Adrenal gland (tissue), 9 donors: ENCODE measurements at regions not wholly inside any gene's neighbourhood (a gene's known extent, or its start where the extent isn't known, plus 50 kb on each side); places are given as distances from the start of the nearest gene placed in this dataset.

Source experiments
- DNase-seq, 7 donors: peaks; one replicate each; pipeline ENCODE4 v3.0.0-alpha.2; 2019 to 2020
- H3K27ac ChIP-seq, 5 donors: fragments of 200-600 bp; sonication (generic) in 4 of 5; 1 replicate in 3 of 5; 2 replicates in 2 of 5; pipeline versions ENCODE4 v1.5.1 to v1.8.0; 2016 to 2020; ENCODE audit warnings: mild to moderate bottlenecking in 1 of 5
- H3K27me3 ChIP-seq: fragments of 200-600 bp; 2 replicates; pipeline ENCODE4 v1.8.0; 2021
- H3K36me3 ChIP-seq, 2 donors: fragments of 200-600 bp; replicated peaks in 1 of 2; 1 replicate in 1 of 2; 2 replicates in 1 of 2; pipeline versions ENCODE4 v1.5.1 to v1.8.0; 2018 to 2022
- H3K4me1 ChIP-seq, 2 donors: fragments of 200-600 bp; replicated peaks in 1 of 2; 1 replicate in 1 of 2; 2 replicates in 1 of 2; pipeline versions ENCODE4 v1.5.1 to v1.8.0; 2018 to 2021
- H3K4me3 ChIP-seq, 4 donors: fragments of 200-600 bp; sonication (generic) in 3 of 4; one replicate each; pipeline ENCODE4 v1.5.1; 2016 to 2018
- H3K9me3 ChIP-seq, 3 donors: fragments of 200-600 bp; sonication (generic) in 1 of 3; replicated peaks in 1 of 3; 1 replicate in 2 of 3; 2 replicates in 1 of 3; pipeline versions ENCODE4 v1.5.1 to v1.8.0; 2016 to 2021
- CTCF ChIP-seq, 6 experiments: fragments of 450-650 bp in 4 of 6; fragments of 200-600 bp in 2 of 6; sonication (generic) in 1 of 6; IDR thresholded peaks; 1 replicate in 5 of 6; 2 replicates in 1 of 6; pipeline versions ENCODE4 v1.5.1 to v1.8.0; 2016 to 2021; ENCODE audit warnings: antibody characterized with exemption in 6 of 6, mild to moderate bottlenecking in 2 of 6, moderate library complexity in 1 of 6
- POLR2A ChIP-seq, 2 donors: fragments of 450-650 bp; IDR thresholded peaks; one replicate each; pipeline ENCODE4 v1.6.1; 2017; ENCODE audit warnings: antibody characterized with exemption in 2 of 2, mild to moderate bottlenecking in 2 of 2, moderate library complexity in 1 of 2
- WGBS, 4 donors: extraction: QIAGEN DNeasy Blood & Tissue Kit in 2 of 4; methylation state at CpG; one replicate each; pipeline versions ENCODE4 v1.1.5 to v1.1.7; 2013 to 2017; 5-methylcytosine and 5-hydroxymethylcytosine counted together
- intact Hi-C, 2 donors: fragments of 100-400 bp; cut with DNase I; formaldehyde crosslinking; loops; one replicate each; pipeline versions ENCODE4 v1.14.1 to v1.15.0; 2022 to 2023
- donor health status: healthy with polysubstance abuse.
- donor health status: Bipolar disorder and iron deficiency.
- donor health status: DM: yes; HTN: yes; CAD: no.
- donor health status: DM: no; HTN: no; CAD: no.
- donor health status: DM: no; HTN: no; CAD: no.

GRCh38 chr17:11026903-11027302 lies 189.0 kb upstream of the PIRT start:
- no peaks in the 10 kb centered on the region for H3K36me3 ChIP-seq
- H3K9me3 ChIP-seq = no peaks in the 10 kb centered on the region
- WGBS, 4 donors = 55 to 91% (median 81%) methylated on average over 2 of the region's 2 CpGs
- DNase-seq = no peak
- TF ChIP-seq POLR2A (IDR thresholded peaks at IDR 0.05) (no peak), CTCF (IDR thresholded peaks at IDR 0.05) (no peak)
- no peak overlapping the region for H3K27ac ChIP-seq
- H3K27me3 ChIP-seq = no peaks in the 10 kb centered on the region
- no peak overlapping the region for H3K4me3 ChIP-seq
- no peaks in the 10 kb centered on the region for H3K4me1 ChIP-seq
- intact Hi-C loops = no loop called here

GRCh38 chr17:11023639-11024479 lies 186.0 kb upstream of the PIRT start:
- no peak for TF ChIP-seq POLR2A (IDR thresholded peaks at IDR 0.05)
- TF ChIP-seq CTCF (IDR thresholded peaks at IDR 0.05) = no peak
- Histone ChIP-seq H3K27ac (no peak overlapping the region), H3K36me3 (no peaks in the 10 kb centered on the region), H3K9me3 (no peaks in the 10 kb centered on the region), H3K4me3 (no peak overlapping the region), H3K27me3 (no peaks in the 10 kb centered on the region), H3K4me1 (no peaks in the 10 kb centered on the region)
- 42 to 50% (median 46%) methylated on average over 5 of the region's 5 CpGs for WGBS, 4 donors
- intact Hi-C loops = no loop called here
- no peak for DNase-seq

- WGBS, 4 donors = 65 to 83% (median 78%) methylated on average over 5 of the region's 5 CpGs
- no peak overlapping the region for H3K27ac ChIP-seq
- no peaks in the 10 kb centered on the region for H3K9me3 ChIP-seq
- no peak overlapping the region for H3K4me3 ChIP-seq
- intact Hi-C loops = no loop called here
- no peaks in the 10 kb centered on the region for H3K4me1 ChIP-seq
- no peak for DNase-seq
- TF ChIP-seq POLR2A (IDR thresholded peaks at IDR 0.05) (no peak), CTCF (IDR thresholded peaks at IDR 0.05) (no peak)
- no peaks in the 10 kb centered on the region for H3K36me3 ChIP-seq
- no peaks in the 10 kb centered on the region for H3K27me3 ChIP-seq
Observed at GRCh38 chr17:11006530-11006929, 168.6 kb upstream of the PIRT start.

- H3K27ac ChIP-seq = no peak overlapping the region
- no peaks in the 10 kb centered on the region for H3K27me3 ChIP-seq
- H3K9me3 ChIP-seq = no peaks in the 10 kb centered on the region
- no peak overlapping the region for H3K4me3 ChIP-seq
- TF ChIP-seq POLR2A (IDR thresholded peaks at IDR 0.05) = no peak
- no peak for TF ChIP-seq CTCF (IDR thresholded peaks at IDR 0.05)
- intact Hi-C loops = no loop called here
- no peak for DNase-seq
- H3K36me3 ChIP-seq = no peaks in the 10 kb centered on the region
- H3K4me1 ChIP-seq = no peaks in the 10 kb centered on the region
- 74 to 77% (median 75%) methylated on average over 8 of the region's 8 CpGs for WGBS, 4 donors
Observed at GRCh38 chr17:11005940-11006339, 168.1 kb upstream of the PIRT start.
